GM20000 (cell line): ENCODE measurements at regions not wholly inside any gene's neighbourhood (a gene's known extent, or its start where the extent isn't known, plus 50 kb on each side); places are given as distances from the start of the nearest gene placed in this dataset.
"Not testable (repeated sequence)": the region's sequence is repeated elsewhere in the genome, so short reads cannot be mapped to it uniquely, and the experiment has no call there.

Experiments
- DNase-seq: peaks from one replicate; pipeline ENCODE4 v3.0.0; 2012; ENCODE audit warnings: low spot score
- CTCF ChIP-seq: IDR thresholded peaks from 2 replicates; pipeline ENCODE4 v1.5.1; 2012; ENCODE audit warnings: mild to moderate bottlenecking, control low read depth; ENCODE audit errors: extremely low read depth, missing control alignments

- DNase-seq, result no peak
- TF ChIP-seq CTCF, result no peak
Observed at GRCh38 chr7:109635374-109635773, 1065.7 kb downstream of the DNAJB9 start.

GRCh38 chr7:109637428-109637990, 1067.8 kb downstream of the DNAJB9 start:
- no peak for TF ChIP-seq CTCF
- no peak for DNase-seq

- DNase-seq, result no peak
- TF ChIP-seq CTCF, result no peak
Observed at GRCh38 chr7:109638321-109638720, 1068.6 kb downstream of the DNAJB9 start.

- TF ChIP-seq CTCF, result no peak
- no peak for DNase-seq
Observed at GRCh38 chr7:109639561-109639960, 1069.9 kb downstream of the DNAJB9 start.

GRCh38 chr7:109641445-109641844, 1071.8 kb downstream of the DNAJB9 start:
- TF ChIP-seq CTCF, result no peak
- no peak for DNase-seq

DNA sequence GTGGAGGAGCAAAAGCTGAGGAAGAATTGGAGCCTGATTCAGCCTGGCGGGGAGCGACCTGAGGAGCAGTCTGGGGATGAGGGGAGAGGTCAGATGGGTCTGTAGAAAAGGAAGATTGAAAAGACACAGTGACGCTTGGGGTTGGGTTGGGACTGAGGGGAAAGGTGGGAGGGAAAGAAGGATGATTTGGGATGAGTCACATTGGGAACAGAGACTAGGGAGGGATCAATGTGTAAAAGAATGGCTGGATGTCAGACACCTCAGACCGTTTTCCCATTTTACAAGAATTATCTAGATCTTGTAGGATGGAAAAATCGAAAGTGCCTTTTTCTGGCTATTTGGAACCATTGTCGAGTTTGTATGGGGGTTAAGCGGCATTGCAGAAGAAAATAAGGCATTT, 1076.5 kb downstream of the DNAJB9 start:
- no peak for DNase-seq
- no peak for TF ChIP-seq CTCF

DNA sequence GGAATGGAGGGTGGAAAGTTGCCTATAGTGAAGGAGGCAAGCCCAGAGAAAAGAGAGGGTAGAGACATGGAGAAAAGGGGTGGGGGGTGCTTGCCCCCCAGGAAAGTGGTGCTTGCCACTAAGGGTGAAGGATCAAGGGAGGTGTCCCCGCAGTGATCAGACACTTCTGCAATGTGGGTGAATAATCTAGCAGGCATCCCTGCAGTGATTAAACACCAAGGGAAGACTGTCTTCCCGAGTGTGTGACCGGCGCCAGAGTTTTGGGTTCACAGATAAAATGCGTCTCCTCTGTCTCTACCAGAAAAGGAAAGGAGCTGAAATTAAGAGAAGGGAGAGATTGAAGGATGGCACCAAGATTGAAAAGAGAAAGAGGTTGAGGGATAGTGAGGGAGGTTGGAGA, 1076.9 kb downstream of the DNAJB9 start:
- not testable (repeated sequence) for DNase-seq

- not testable (repeated sequence) for DNase-seq
Observed at GRCh38 chr7:109647263-109647662, 1077.6 kb downstream of the DNAJB9 start.

DNA sequence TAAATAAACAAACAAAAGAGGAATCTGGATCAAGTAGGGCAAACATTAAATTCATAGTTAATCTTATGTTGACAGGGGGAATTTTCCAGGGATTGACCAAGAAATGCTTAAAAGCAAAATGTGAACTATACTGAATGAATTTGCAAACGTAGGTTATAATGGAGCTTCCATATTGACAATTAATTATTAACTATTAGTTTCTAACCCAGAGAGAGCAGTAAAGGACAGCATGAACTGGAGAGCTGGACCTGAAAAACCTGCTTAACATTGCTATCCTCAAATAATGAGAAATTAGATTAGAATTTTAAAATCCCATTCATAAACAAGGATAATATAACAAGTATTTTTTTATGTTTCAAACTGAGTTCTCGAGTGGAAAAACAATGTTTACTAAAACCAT, 1089.6 kb downstream of the DNAJB9 start:
- no peak for DNase-seq
- no peak for TF ChIP-seq CTCF
